ENCODE measurements at regions not wholly inside any gene's neighbourhood (a gene's known extent, or its start where the extent isn't known, plus 50 kb on each side); places are given as distances from the start of the nearest gene placed in this dataset.

DNA sequence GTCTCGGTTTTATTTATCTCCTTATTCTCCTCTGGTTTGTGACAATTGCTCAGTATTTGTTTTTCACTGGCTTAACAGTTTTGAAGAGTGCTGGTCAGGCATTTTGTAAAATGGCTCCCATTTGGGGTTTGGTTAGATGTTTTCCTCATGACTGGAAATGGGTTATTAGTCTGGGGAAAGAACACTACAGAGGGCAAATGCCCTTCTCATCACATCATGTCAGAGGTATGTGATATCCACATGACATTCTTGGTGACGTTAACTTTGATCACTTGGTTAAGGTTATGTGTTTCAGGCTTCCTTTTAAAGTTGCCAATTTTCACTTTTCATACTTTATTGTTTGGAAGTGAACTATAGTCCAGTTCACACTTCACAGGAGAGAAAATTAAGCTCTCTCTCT, 74.8 kb upstream of the KLHL1 start:
- DNase-seq (ENCODE audit: low read depth in 1 of 2, low spot score in 1 of 2): no peak

Data from activated CD4-positive, alpha-beta T cell treated with anti-CD3 and anti-CD28 coated beads, Interleukin-2, amount 50 U/mL, for 24 hours (primary cell).